OCI-LY3 (cell line): ENCODE measurements at regions not wholly inside any gene's neighbourhood (a gene's known extent, or its start where the extent isn't known, plus 50 kb on each side); places are given as distances from the start of the nearest gene placed in this dataset.

ENCODE experiments used
- H2AFZ ChIP-seq: fragments of 200-600, 300-600 bp; shearing (Covaris generic); 2 replicates; pipeline ENCODE4 v1.6.0; 2014; ENCODE audit warnings: antibody characterized with exemption, low read depth, low read length
- H3K27ac ChIP-seq: fragments of 200-600, 300-600 bp; sonication (generic); 2 replicates; pipeline ENCODE4 v1.5.1; 2014; ENCODE audit warnings: mild to moderate bottlenecking, low read length, moderate library complexity, mixed read lengths
- H3K27me3 ChIP-seq: fragments of 200-600, 300-600 bp; sonication (generic); 2 replicates; pipeline ENCODE4 v1.6.1; 2014; ENCODE audit warnings: low read depth, low read length, mixed read lengths
- H3K36me3 ChIP-seq: fragments of 200-600, 300-600 bp; sonication (generic); replicated peaks from 2 replicates; pipeline ENCODE3; 2014; ENCODE audit warnings: low read depth, low read length, mixed read lengths
- H3K4me1 ChIP-seq: fragments of 300-600, 200-600 bp; sonication (generic); 2 replicates; pipeline ENCODE4 v1.6.1; 2014; ENCODE audit warnings: low read length, mixed read lengths
- H3K4me2 ChIP-seq: fragments of 200-600, 300-600 bp; sonication (generic); 2 replicates; pipeline ENCODE4 v1.6.1; 2014; ENCODE audit warnings: low read length, mixed read lengths
- H3K4me3 ChIP-seq: fragments of 300-600, 200-600 bp; sonication (generic); 2 replicates; pipeline ENCODE4 v1.5.1; 2014; ENCODE audit warnings: antibody characterized with exemption, mild to moderate bottlenecking, low read length, moderate library complexity
- H3K79me2 ChIP-seq: fragments of 300-600, 200-600 bp; shearing (Covaris generic); 2 replicates; pipeline ENCODE4 v1.6.1; 2014; ENCODE audit warnings: mild to moderate bottlenecking, low read length, mixed read lengths
- H3K9ac ChIP-seq: fragments of 300-600, 200-600 bp; shearing (Covaris generic); 2 replicates; pipeline ENCODE4 v1.6.0; 2014; ENCODE audit warnings: mild to moderate bottlenecking, low read length, moderate library complexity
- H3K9me3 ChIP-seq: fragments of 200-600, 300-600 bp; shearing (Covaris generic); 2 replicates; pipeline ENCODE4 v1.6.1; 2014; ENCODE audit warnings: low read length, mixed read lengths; ENCODE audit not compliant: insufficient read depth
- H4K20me1 ChIP-seq: fragments of 200-600, 300-600 bp; sonication (generic); 2 replicates; pipeline ENCODE4 v1.6.1; 2016; ENCODE audit warnings: low read length, mixed read lengths; ENCODE audit not compliant: insufficient read depth
- CTCF ChIP-seq: fragments of 200-600, 300-600 bp; sonication (generic); IDR thresholded peaks from 2 replicates; pipeline ENCODE4 v1.5.1; 2014; ENCODE audit warnings: antibody characterized with exemption, low read length, low read depth
- EZH2phosphoT487 ChIP-seq: fragments of 200-600 bp; shearing (Covaris generic); IDR thresholded peaks from 2 replicates; pipeline ENCODE4 v1.6.1; 2018; ENCODE audit warnings: antibody characterized with exemption, mixed run types, low read depth

- TF ChIP-seq CTCF (no peak), EZH2phosphoT487 (no peak)
- Histone ChIP-seq H3K36me3 (peaks cover 28% of the 10 kb centered on the region), H3K9me3 (no peaks in the 10 kb centered on the region), H3K79me2 (peaks cover 77% of the 10 kb centered on the region), H3K4me1 (peaks cover 95% of the 10 kb centered on the region), H3K9ac (peak overlapping the region; percentile 99), H4K20me1 (no peaks in the 10 kb centered on the region), H3K4me3 (peak overlapping the region; percentile 84), H2AFZ (no peak overlapping the region), H3K27me3 (no peaks in the 10 kb centered on the region), H3K27ac (peak overlapping the region; percentile 98), H3K4me2 (peak overlapping the region; percentile 96)
Measured at GRCh38 chr2:8545695-8546611, 135.9 kb upstream of the ID2 start.

GRCh38 chr2:8546612-8547283 is 135.1 kb upstream of the ID2 start:
- H3K27me3 ChIP-seq = no peaks in the 10 kb centered on the region
- peak overlapping the region; percentile 84 for H3K4me3 ChIP-seq
- peaks cover 95% of the 10 kb centered on the region for H3K4me1 ChIP-seq
- no peaks in the 10 kb centered on the region for H3K9me3 ChIP-seq
- peaks cover 76% of the 10 kb centered on the region for H3K79me2 ChIP-seq
- peaks cover 20% of the 10 kb centered on the region for H3K36me3 ChIP-seq
- peak overlapping the region; percentile 96 for H3K4me2 ChIP-seq
- peak overlapping the region; percentile 98 for H3K27ac ChIP-seq
- H3K9ac ChIP-seq = peak overlapping the region; percentile 99
- no peaks in the 10 kb centered on the region for H4K20me1 ChIP-seq
- H2AFZ ChIP-seq = no peak overlapping the region
- no peak for TF ChIP-seq CTCF
- TF ChIP-seq EZH2phosphoT487 = no peak

- Histone ChIP-seq H3K4me3 (peak overlapping the region; percentile 84), H3K79me2 (peaks cover 69% of the 10 kb centered on the region), H3K4me1 (peaks cover 95% of the 10 kb centered on the region), H3K4me2 (peak overlapping the region; percentile 96), H3K36me3 (peaks cover 14% of the 10 kb centered on the region), H3K27ac (peak overlapping the region; percentile 98), H3K9me3 (no peaks in the 10 kb centered on the region), H3K27me3 (no peaks in the 10 kb centered on the region), H2AFZ (no peak overlapping the region), H3K9ac (peak overlapping the region; percentile 99), H4K20me1 (no peaks in the 10 kb centered on the region)
- TF ChIP-seq EZH2phosphoT487 (no peak), CTCF (no peak)
Measured at GRCh38 chr2:8547284-8548064, 134.4 kb upstream of the ID2 start.
